Daoy (cell line): ENCODE measurements at regions not wholly inside any gene's neighbourhood (a gene's known extent, or its start where the extent isn't known, plus 50 kb on each side); places are given as distances from the start of the nearest gene placed in this dataset.

Experiments used
- DNase-seq: peaks from one replicate; pipeline ENCODE4 v3.0.0-alpha.2; 2015; ENCODE audit warnings: low read depth

DNA sequence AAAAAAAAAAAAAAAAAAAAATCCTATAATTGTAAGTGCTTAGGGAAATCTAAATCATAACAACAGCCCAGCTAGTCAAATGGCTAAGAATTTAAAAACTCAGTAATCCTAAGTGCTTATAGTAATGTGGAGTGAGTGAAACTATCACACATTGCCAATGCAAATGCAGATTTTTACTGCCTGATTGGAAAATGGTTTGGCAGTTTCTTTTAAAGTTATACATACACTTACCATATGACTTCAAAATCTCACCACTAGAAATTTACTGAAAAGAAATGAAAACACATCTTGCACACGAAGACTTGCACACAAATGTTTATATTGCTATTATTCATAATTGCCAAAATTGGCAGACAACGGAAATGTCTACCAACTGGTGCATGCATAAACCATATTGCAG lies 51.3 kb upstream of the STXBP6 start:
- DNase-seq: no peak
